Astrocyte (in vitro differentiated cells and primary cell): ENCODE measurements at regions not wholly inside any gene's neighbourhood (a gene's known extent, or its start where the extent isn't known, plus 50 kb on each side); places are given as distances from the start of the nearest gene placed in this dataset.

Source experiments
- DNase-seq: peaks from one replicate; pipeline ENCODE4 v3.0.0-alpha.2; 2010; ENCODE audit warnings: low read depth
- FAIRE-seq: peaks from 2 replicates; lab custom pipeline; 2011; peaks lifted over from hg19 to GRCh38; lab: Jason Lieb, UNC
- H2AFZ ChIP-seq: 2 replicates; pipeline ENCODE4 v1.6.0; 2012; ENCODE audit warnings: low read depth, low read length, inconsistent platforms
- H3K27ac ChIP-seq: 2 replicates; pipeline ENCODE4 v1.5.1; 2011; ENCODE audit warnings: low read depth, low read length, inconsistent platforms
- H3K27me3 ChIP-seq: 2 replicates; pipeline ENCODE4 v1.6.0; 2011; ENCODE audit warnings: low read length, inconsistent platforms; ENCODE audit not compliant: insufficient read depth
- H3K36me3 ChIP-seq: 2 replicates; pipeline ENCODE4 v1.5.1; 2011; ENCODE audit warnings: low read length, inconsistent platforms; ENCODE audit not compliant: insufficient read depth
- H3K4me1 ChIP-seq: 2 replicates; pipeline ENCODE4 v1.5.1; 2011; ENCODE audit warnings: low read length, inconsistent platforms; ENCODE audit not compliant: insufficient read depth
- H3K4me2 ChIP-seq: 2 replicates; pipeline ENCODE4 v1.6.0; 2012; ENCODE audit warnings: low read length, inconsistent platforms
- H3K4me3 ChIP-seq: 2 replicates; pipeline ENCODE4 v1.5.1; 2011; ENCODE audit warnings: low read depth, mild to moderate bottlenecking, low read length, inconsistent platforms; ENCODE audit not compliant: insufficient read depth
- H3K79me2 ChIP-seq: 2 replicates; pipeline ENCODE4 v1.6.0; 2012; ENCODE audit warnings: mild to moderate bottlenecking, low read length, inconsistent platforms; ENCODE audit not compliant: insufficient read depth
- H3K9ac ChIP-seq: 2 replicates; pipeline ENCODE4 v1.6.0; 2012; ENCODE audit warnings: mild to moderate bottlenecking, low read length, inconsistent platforms
- H3K9me3 ChIP-seq: 2 replicates; pipeline ENCODE4 v1.5.1; 2012; ENCODE audit warnings: low read depth, mild to moderate bottlenecking, low read length, inconsistent platforms; ENCODE audit not compliant: insufficient read depth
- H4K20me1 ChIP-seq: 2 replicates; pipeline ENCODE4 v1.6.0; 2012; ENCODE audit warnings: low read length, inconsistent platforms; ENCODE audit not compliant: insufficient read depth
- H3K27ac Mint-ChIP-seq: one replicate; pipeline ENCODE4 v1.8.0; 2021; ENCODE audit warnings: mild to moderate bottlenecking, mixed read lengths; ENCODE audit not compliant: unreplicated experiment
- H3K27me3 Mint-ChIP-seq: one replicate; pipeline ENCODE4 v1.8.0; 2021; ENCODE audit warnings: low read depth, mixed read lengths; ENCODE audit not compliant: unreplicated experiment
- H3K36me3 Mint-ChIP-seq: one replicate; pipeline ENCODE4 v1.8.0; 2021; ENCODE audit warnings: low read depth, mixed read lengths; ENCODE audit not compliant: unreplicated experiment
- H3K4me1 Mint-ChIP-seq: one replicate; pipeline ENCODE4 v1.8.0; 2021; ENCODE audit warnings: low read depth, mixed read lengths; ENCODE audit not compliant: unreplicated experiment
- H3K4me3 Mint-ChIP-seq: one replicate; pipeline ENCODE4 v1.8.0; 2021; ENCODE audit warnings: mild to moderate bottlenecking, moderate library complexity, mixed read lengths; ENCODE audit not compliant: unreplicated experiment
- H3K9me3 Mint-ChIP-seq: one replicate; pipeline ENCODE4 v1.8.0; 2021; ENCODE audit warnings: mild to moderate bottlenecking, mixed read lengths; ENCODE audit not compliant: unreplicated experiment
- EZH2 ChIP-seq: IDR thresholded peaks from 2 replicates; pipeline ENCODE4 v1.6.1; 2012; ENCODE audit warnings: mild to moderate bottlenecking, low read length, inconsistent platforms; ENCODE audit not compliant: insufficient read depth
- TF ChIP-seq, protein P1 (sequence below): IDR thresholded peaks from 2 replicates; pipeline ENCODE4 v1.5.1; 2011; ENCODE audit warnings: low read depth, mild to moderate bottlenecking, inconsistent platforms, low read length, moderate library complexity; ENCODE audit not compliant: insufficient read depth

DNA sequence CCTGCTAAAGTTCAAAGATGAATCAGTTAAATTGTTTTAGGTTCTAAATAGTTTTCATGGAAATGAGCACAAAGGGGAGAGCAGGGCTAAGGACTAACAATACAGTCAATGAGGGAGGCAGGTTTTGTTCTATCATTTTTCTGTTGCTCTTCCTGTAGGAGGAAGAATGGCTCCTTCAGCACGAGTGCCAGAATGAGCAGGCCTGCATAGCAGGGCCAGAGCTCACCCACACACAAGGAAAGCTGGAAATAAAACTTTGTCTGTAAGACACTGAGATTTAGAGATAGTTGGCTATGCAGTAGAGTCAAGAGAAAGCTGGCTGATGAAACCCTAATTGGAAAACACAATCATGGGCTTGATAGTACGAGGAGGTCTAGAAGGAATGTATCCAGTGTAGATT lies 313.3 kb downstream of the MBD2 start:
- H3K9me3 Mint-ChIP-seq, result peaks cover 2% of the 10 kb centered on the region
- H3K4me3 Mint-ChIP-seq, result no peak overlapping the region
- H3K4me1 Mint-ChIP-seq, result peaks cover 10% of the 10 kb centered on the region
- H2AFZ ChIP-seq, result no peak overlapping the region
- no peak for TF ChIP-seq EZH2
- TF ChIP-seq, protein P1, sequence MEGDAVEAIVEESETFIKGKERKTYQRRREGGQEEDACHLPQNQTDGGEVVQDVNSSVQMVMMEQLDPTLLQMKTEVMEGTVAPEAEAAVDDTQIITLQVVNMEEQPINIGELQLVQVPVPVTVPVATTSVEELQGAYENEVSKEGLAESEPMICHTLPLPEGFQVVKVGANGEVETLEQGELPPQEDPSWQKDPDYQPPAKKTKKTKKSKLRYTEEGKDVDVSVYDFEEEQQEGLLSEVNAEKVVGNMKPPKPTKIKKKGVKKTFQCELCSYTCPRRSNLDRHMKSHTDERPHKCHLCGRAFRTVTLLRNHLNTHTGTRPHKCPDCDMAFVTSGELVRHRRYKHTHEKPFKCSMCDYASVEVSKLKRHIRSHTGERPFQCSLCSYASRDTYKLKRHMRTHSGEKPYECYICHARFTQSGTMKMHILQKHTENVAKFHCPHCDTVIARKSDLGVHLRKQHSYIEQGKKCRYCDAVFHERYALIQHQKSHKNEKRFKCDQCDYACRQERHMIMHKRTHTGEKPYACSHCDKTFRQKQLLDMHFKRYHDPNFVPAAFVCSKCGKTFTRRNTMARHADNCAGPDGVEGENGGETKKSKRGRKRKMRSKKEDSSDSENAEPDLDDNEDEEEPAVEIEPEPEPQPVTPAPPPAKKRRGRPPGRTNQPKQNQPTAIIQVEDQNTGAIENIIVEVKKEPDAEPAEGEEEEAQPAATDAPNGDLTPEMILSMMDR, result no peak
- H3K36me3 ChIP-seq, result no peaks in the 10 kb centered on the region
- H3K27ac ChIP-seq, result no peak overlapping the region
- no peaks in the 10 kb centered on the region for H4K20me1 ChIP-seq
- no peaks in the 10 kb centered on the region for H3K27me3 Mint-ChIP-seq
- no peaks in the 10 kb centered on the region for H3K4me1 ChIP-seq
- H3K9ac ChIP-seq, result no peak overlapping the region
- no peak for DNase-seq
- no peak overlapping the region for H3K27ac Mint-ChIP-seq
- H3K79me2 ChIP-seq, result no peaks in the 10 kb centered on the region
- H3K4me3 ChIP-seq, result no peak overlapping the region
- no peaks in the 10 kb centered on the region for H3K36me3 Mint-ChIP-seq
- no peaks in the 10 kb centered on the region for H3K27me3 ChIP-seq
- FAIRE-seq, result no peak
- H3K9me3 ChIP-seq, result no peaks in the 10 kb centered on the region
- H3K4me2 ChIP-seq, result no peak overlapping the region

DNA sequence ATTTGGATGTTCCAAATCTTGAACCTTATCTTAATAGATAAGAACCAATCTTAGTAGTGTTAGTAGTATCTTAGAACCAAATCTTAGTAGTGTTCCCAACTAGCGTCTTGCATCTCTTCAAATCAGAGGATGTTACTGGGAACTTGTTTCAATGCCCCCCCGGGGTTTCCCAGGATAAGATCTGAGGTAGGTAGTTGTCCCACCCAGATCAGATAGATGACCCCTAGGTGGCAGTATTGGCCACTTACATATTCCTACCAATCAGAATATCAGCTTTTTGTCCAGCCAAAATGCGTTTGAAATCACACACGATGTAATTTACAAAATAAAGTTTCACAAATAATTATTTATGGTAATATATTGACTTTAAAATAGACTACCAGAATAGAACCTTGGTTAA lies 314.8 kb downstream of the MBD2 start:
- no peak overlapping the region for H3K27ac ChIP-seq
- DNase-seq (no peak), FAIRE-seq (no peak)
- no peak overlapping the region for H3K4me3 ChIP-seq
- no peaks in the 10 kb centered on the region for H3K27me3 ChIP-seq
- Mint-ChIP-seq H3K27ac (no peak overlapping the region), H3K36me3 (peaks cover 2% of the 10 kb centered on the region), H3K9me3 (peaks cover 2% of the 10 kb centered on the region), H3K4me1 (peaks cover 4% of the 10 kb centered on the region), H3K4me3 (no peak overlapping the region), H3K27me3 (no peaks in the 10 kb centered on the region)
- H3K36me3 ChIP-seq, result no peaks in the 10 kb centered on the region
- no peaks in the 10 kb centered on the region for H3K4me1 ChIP-seq
- H4K20me1 ChIP-seq, result no peaks in the 10 kb centered on the region
- no peak for TF ChIP-seq EZH2
- TF ChIP-seq, protein P1, result no peak
- no peak overlapping the region for H3K4me2 ChIP-seq
- H3K9me3 ChIP-seq, result no peaks in the 10 kb centered on the region
- no peak overlapping the region for H2AFZ ChIP-seq
- no peak overlapping the region for H3K9ac ChIP-seq
- H3K79me2 ChIP-seq, result no peaks in the 10 kb centered on the region

DNA sequence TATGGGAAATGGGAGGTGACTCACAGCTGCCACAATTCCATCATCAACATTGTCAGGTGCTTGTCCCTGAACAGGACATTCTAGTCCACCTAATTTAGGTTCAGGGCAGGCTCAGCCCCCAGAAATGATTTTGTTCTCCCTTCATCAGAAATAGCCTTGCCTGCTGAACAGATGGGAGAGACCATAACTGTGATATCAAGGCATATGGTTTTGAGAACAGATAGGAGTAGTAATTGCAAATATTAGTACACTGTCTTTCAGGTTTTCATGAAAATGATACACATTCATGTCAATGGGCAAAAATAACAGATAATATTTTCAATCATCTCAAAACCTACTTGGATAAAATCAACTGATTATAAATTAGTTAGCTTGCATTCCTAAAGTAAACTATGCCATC lies 316.5 kb downstream of the MBD2 start:
- H3K4me1 ChIP-seq, result no peaks in the 10 kb centered on the region
- FAIRE-seq (no peak), DNase-seq (no peak)
- Mint-ChIP-seq H3K36me3 (peaks cover 2% of the 10 kb centered on the region), H3K27ac (no peak overlapping the region), H3K27me3 (no peaks in the 10 kb centered on the region), H3K4me3 (no peak overlapping the region), H3K9me3 (peaks cover 2% of the 10 kb centered on the region), H3K4me1 (peaks cover 4% of the 10 kb centered on the region)
- H4K20me1 ChIP-seq, result no peaks in the 10 kb centered on the region
- no peaks in the 10 kb centered on the region for H3K79me2 ChIP-seq
- H3K9me3 ChIP-seq, result no peaks in the 10 kb centered on the region
- H3K27me3 ChIP-seq, result no peaks in the 10 kb centered on the region
- no peaks in the 10 kb centered on the region for H3K36me3 ChIP-seq
- H3K27ac ChIP-seq, result no peak overlapping the region
- no peak overlapping the region for H3K4me2 ChIP-seq
- H3K4me3 ChIP-seq, result no peak overlapping the region
- no peak overlapping the region for H3K9ac ChIP-seq
- no peak for TF ChIP-seq EZH2
- TF ChIP-seq, protein P1, result no peak
- H2AFZ ChIP-seq, result no peak overlapping the region
